K562 (cell line): ENCODE measurements at regions not wholly inside any gene's neighbourhood (a gene's known extent, or its start where the extent isn't known, plus 50 kb on each side); places are given as distances from the start of the nearest gene placed in this dataset.

Source experiments
- ARID1B ChIP-seq: fragments of 450-650 bp; IDR thresholded peaks from 2 replicates; pipeline ENCODE4 v1.6.1; 2016; ENCODE audit warnings: antibody characterized with exemption, mild to moderate bottlenecking, inconsistent platforms
- ELK3 ChIP-seq: fragments of 450-650 bp; formaldehyde crosslinking; IDR thresholded peaks from 2 replicates; pipeline ENCODE4 v1.4.0; 2020; ENCODE audit warnings: mild to moderate bottlenecking
- FOXJ2 ChIP-seq: fragments of 200-800 bp; sonication (Bioruptor generic); IDR thresholded peaks from 2 replicates; pipeline ENCODE4 v1.6.1; 2016; ENCODE audit warnings: missing genetic modification characterization, missing compliant biosample characterization
- KLF13 ChIP-seq: fragments of 450-650 bp; IDR thresholded peaks from 2 replicates; pipeline ENCODE4 v1.6.1; 2016; ENCODE audit warnings: missing genetic modification characterization, low read depth, mild to moderate bottlenecking, missing compliant biosample characterization, moderate library complexity, borderline replicate concordance
- POLR2AphosphoS2 ChIP-seq: IDR thresholded peaks from 2 replicates; pipeline ENCODE4 v1.6.1; 2012; ENCODE audit warnings: low read length, improper control_type of control experiment
- TF ChIP-seq, protein P1 (sequence below): sonication (generic); formaldehyde crosslinking; IDR thresholded peaks from 2 replicates; pipeline ENCODE4 v1.8.1; 2023; ENCODE audit warnings: mild to moderate bottlenecking, missing genetic modification reagents
- TF ChIP-seq, protein P2 (sequence below): sonication (generic); formaldehyde crosslinking; IDR thresholded peaks from 2 replicates; pipeline ENCODE4 v1.8.0; 2022; ENCODE audit warnings: mild to moderate bottlenecking, missing genetic modification reagents
- TF ChIP-seq, protein P3 (sequence below): IDR thresholded peaks from 3 replicates; pipeline ENCODE4 v1.6.1; 2011; ENCODE audit warnings: borderline replicate concordance, mild to moderate bottlenecking, moderate library complexity; ENCODE audit not compliant: insufficient read length; ENCODE audit errors: extremely low read depth

- TF ChIP-seq, protein P1, sequence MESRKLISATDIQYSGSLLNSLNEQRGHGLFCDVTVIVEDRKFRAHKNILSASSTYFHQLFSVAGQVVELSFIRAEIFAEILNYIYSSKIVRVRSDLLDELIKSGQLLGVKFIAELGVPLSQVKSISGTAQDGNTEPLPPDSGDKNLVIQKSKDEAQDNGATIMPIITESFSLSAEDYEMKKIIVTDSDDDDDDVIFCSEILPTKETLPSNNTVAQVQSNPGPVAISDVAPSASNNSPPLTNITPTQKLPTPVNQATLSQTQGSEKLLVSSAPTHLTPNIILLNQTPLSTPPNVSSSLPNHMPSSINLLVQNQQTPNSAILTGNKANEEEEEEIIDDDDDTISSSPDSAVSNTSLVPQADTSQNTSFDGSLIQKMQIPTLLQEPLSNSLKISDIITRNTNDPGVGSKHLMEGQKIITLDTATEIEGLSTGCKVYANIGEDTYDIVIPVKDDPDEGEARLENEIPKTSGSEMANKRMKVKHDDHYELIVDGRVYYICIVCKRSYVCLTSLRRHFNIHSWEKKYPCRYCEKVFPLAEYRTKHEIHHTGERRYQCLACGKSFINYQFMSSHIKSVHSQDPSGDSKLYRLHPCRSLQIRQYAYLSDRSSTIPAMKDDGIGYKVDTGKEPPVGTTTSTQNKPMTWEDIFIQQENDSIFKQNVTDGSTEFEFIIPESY = no peak
- TF ChIP-seq POLR2AphosphoS2 = no peak
- TF ChIP-seq, protein P2, sequence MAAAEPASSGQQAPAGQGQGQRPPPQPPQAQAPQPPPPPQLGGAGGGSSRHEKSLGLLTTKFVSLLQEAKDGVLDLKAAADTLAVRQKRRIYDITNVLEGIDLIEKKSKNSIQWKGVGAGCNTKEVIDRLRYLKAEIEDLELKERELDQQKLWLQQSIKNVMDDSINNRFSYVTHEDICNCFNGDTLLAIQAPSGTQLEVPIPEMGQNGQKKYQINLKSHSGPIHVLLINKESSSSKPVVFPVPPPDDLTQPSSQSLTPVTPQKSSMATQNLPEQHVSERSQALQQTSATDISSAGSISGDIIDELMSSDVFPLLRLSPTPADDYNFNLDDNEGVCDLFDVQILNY = no peak
- no peak for TF ChIP-seq KLF13
- TF ChIP-seq FOXJ2 (tag) = no peak
- no peak for TF ChIP-seq ELK3
- no peak for TF ChIP-seq ARID1B
- TF ChIP-seq, protein P3, sequence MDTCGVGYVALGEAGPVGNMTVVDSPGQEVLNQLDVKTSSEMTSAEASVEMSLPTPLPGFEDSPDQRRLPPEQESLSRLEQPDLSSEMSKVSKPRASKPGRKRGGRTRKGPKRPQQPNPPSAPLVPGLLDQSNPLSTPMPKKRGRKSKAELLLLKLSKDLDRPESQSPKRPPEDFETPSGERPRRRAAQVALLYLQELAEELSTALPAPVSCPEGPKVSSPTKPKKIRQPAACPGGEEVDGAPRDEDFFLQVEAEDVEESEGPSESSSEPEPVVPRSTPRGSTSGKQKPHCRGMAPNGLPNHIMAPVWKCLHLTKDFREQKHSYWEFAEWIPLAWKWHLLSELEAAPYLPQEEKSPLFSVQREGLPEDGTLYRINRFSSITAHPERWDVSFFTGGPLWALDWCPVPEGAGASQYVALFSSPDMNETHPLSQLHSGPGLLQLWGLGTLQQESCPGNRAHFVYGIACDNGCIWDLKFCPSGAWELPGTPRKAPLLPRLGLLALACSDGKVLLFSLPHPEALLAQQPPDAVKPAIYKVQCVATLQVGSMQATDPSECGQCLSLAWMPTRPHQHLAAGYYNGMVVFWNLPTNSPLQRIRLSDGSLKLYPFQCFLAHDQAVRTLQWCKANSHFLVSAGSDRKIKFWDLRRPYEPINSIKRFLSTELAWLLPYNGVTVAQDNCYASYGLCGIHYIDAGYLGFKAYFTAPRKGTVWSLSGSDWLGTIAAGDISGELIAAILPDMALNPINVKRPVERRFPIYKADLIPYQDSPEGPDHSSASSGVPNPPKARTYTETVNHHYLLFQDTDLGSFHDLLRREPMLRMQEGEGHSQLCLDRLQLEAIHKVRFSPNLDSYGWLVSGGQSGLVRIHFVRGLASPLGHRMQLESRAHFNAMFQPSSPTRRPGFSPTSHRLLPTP = no peak
- TF ChIP-seq, all 486 proteins: peak for 0
Measured at GRCh38 chr5:167579693-167580055, 711.8 kb upstream of the WWC1 start (continued).
